ENCODE measurements at regions not wholly inside any gene's neighbourhood (a gene's known extent, or its start where the extent isn't known, plus 50 kb on each side); places are given as distances from the start of the nearest gene placed in this dataset.

DNA sequence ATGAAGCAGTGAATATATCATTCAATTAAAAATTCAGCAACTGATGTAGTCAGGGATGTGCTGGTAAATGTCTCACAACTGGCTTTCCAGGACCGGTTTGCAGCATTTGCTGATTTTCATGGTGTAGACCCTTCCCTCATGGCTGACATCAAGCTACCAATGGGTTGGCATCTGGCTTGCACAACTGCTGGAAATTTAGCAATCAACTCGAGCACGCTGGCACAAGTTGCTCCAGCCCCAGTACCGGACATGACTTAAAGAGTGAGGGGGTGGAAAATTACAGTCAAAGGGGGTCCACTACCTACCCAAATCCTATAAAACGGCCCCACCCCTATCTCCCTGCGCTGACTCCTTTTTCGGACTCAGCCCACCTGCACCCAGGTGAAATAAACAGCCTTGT is 198.4 kb upstream of the NRP1 start:
- TF ChIP-seq, protein P1, sequence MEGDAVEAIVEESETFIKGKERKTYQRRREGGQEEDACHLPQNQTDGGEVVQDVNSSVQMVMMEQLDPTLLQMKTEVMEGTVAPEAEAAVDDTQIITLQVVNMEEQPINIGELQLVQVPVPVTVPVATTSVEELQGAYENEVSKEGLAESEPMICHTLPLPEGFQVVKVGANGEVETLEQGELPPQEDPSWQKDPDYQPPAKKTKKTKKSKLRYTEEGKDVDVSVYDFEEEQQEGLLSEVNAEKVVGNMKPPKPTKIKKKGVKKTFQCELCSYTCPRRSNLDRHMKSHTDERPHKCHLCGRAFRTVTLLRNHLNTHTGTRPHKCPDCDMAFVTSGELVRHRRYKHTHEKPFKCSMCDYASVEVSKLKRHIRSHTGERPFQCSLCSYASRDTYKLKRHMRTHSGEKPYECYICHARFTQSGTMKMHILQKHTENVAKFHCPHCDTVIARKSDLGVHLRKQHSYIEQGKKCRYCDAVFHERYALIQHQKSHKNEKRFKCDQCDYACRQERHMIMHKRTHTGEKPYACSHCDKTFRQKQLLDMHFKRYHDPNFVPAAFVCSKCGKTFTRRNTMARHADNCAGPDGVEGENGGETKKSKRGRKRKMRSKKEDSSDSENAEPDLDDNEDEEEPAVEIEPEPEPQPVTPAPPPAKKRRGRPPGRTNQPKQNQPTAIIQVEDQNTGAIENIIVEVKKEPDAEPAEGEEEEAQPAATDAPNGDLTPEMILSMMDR (IDR thresholded peaks at IDR 0.05; ENCODE audit: extremely low read depth, low read depth, low read length) = no peak
- H3K9me3 ChIP-seq (ENCODE audit: low read depth, low read length) = no peaks in the 10 kb centered on the region
- H3K27ac ChIP-seq (ENCODE audit: low read depth, low read length) = no peak overlapping the region
- H4K20me1 ChIP-seq (ENCODE audit: insufficient read depth, low read length) = no peaks in the 10 kb centered on the region
- H3K4me2 ChIP-seq (ENCODE audit: insufficient read depth, low read length) = no peak overlapping the region
- no peaks in the 10 kb centered on the region for H3K36me3 ChIP-seq (ENCODE audit: insufficient read depth, low read length)
- H3K27me3 ChIP-seq (ENCODE audit: insufficient read depth, low read length) = no peaks in the 10 kb centered on the region
- no peaks in the 10 kb centered on the region for H3K79me2 ChIP-seq (ENCODE audit: insufficient read depth, low read length)
- no peak overlapping the region for H3K4me3 ChIP-seq (ENCODE audit: insufficient read depth, low read length)
- H3K4me1 ChIP-seq (ENCODE audit: insufficient read depth, low read length) = peaks cover 5% of the 10 kb centered on the region
- no peak overlapping the region for H2AFZ ChIP-seq (ENCODE audit: low read length)
- no peak for DNase-seq (ENCODE audit: insufficient read length, low spot score, missing footprints)

- no peak overlapping the region for H3K27ac ChIP-seq (ENCODE audit: low read depth, low read length)
- no peaks in the 10 kb centered on the region for H3K27me3 ChIP-seq (ENCODE audit: insufficient read depth, low read length)
- H2AFZ ChIP-seq (ENCODE audit: low read length) = no peak overlapping the region
- H4K20me1 ChIP-seq (ENCODE audit: insufficient read depth, low read length) = no peaks in the 10 kb centered on the region
- DNase-seq (ENCODE audit: insufficient read length, low spot score, missing footprints) = no peak
- H3K79me2 ChIP-seq (ENCODE audit: insufficient read depth, low read length) = no peaks in the 10 kb centered on the region
- H3K4me3 ChIP-seq (ENCODE audit: insufficient read depth, low read length) = no peak overlapping the region
- H3K4me1 ChIP-seq (ENCODE audit: insufficient read depth, low read length) = peaks cover 9% of the 10 kb centered on the region
- TF ChIP-seq, protein P1 (IDR thresholded peaks at IDR 0.05; ENCODE audit: extremely low read depth, low read depth, low read length) = no peak
- no peaks in the 10 kb centered on the region for H3K9me3 ChIP-seq (ENCODE audit: low read depth, low read length)
- no peak overlapping the region for H3K4me2 ChIP-seq (ENCODE audit: insufficient read depth, low read length)
- H3K36me3 ChIP-seq (ENCODE audit: insufficient read depth, low read length) = no peaks in the 10 kb centered on the region
Observed at GRCh38 chr10:33529234-33529633, 194.8 kb upstream of the NRP1 start.

- Histone ChIP-seq H3K4me1 (ENCODE audit: insufficient read depth, low read length) (peaks cover 14% of the 10 kb centered on the region), H3K27ac (ENCODE audit: low read depth, low read length) (no peak overlapping the region), H3K4me2 (ENCODE audit: insufficient read depth, low read length) (peak overlapping the region; percentile 19), H3K9me3 (ENCODE audit: low read depth, low read length) (no peaks in the 10 kb centered on the region), H3K79me2 (ENCODE audit: insufficient read depth, low read length) (no peaks in the 10 kb centered on the region), H3K27me3 (ENCODE audit: insufficient read depth, low read length) (no peaks in the 10 kb centered on the region), H3K4me3 (ENCODE audit: insufficient read depth, low read length) (no peak overlapping the region), H3K36me3 (ENCODE audit: insufficient read depth, low read length) (no peaks in the 10 kb centered on the region), H2AFZ (ENCODE audit: low read length) (peak overlapping the region; percentile 10), H4K20me1 (ENCODE audit: insufficient read depth, low read length) (no peaks in the 10 kb centered on the region)
- TF ChIP-seq, protein P1 (IDR thresholded peaks at IDR 0.05; ENCODE audit: extremely low read depth, low read depth, low read length) = no peak
- peak; percentile 83 for DNase-seq (ENCODE audit: insufficient read length, low spot score, missing footprints)
Observed at GRCh38 chr10:33524966-33525365, 190.5 kb upstream of the NRP1 start.

GRCh38 chr10:33524041-33524440 is 189.6 kb upstream of the NRP1 start:
- H3K4me1 ChIP-seq (ENCODE audit: insufficient read depth, low read length) = peaks cover 14% of the 10 kb centered on the region
- TF ChIP-seq, protein P1 (IDR thresholded peaks at IDR 0.05; ENCODE audit: extremely low read depth, low read depth, low read length) = no peak
- no peak overlapping the region for H3K4me2 ChIP-seq (ENCODE audit: insufficient read depth, low read length)
- no peak for DNase-seq (ENCODE audit: insufficient read length, low spot score, missing footprints)
- H2AFZ ChIP-seq (ENCODE audit: low read length) = no peak overlapping the region
- no peaks in the 10 kb centered on the region for H3K27me3 ChIP-seq (ENCODE audit: insufficient read depth, low read length)
- H3K4me3 ChIP-seq (ENCODE audit: insufficient read depth, low read length) = no peak overlapping the region
- H4K20me1 ChIP-seq (ENCODE audit: insufficient read depth, low read length) = no peaks in the 10 kb centered on the region
- H3K27ac ChIP-seq (ENCODE audit: low read depth, low read length) = no peak overlapping the region
- H3K79me2 ChIP-seq (ENCODE audit: insufficient read depth, low read length) = no peaks in the 10 kb centered on the region
- no peaks in the 10 kb centered on the region for H3K9me3 ChIP-seq (ENCODE audit: low read depth, low read length)
- no peaks in the 10 kb centered on the region for H3K36me3 ChIP-seq (ENCODE audit: insufficient read depth, low read length)

All from osteoblast (primary cell).